ENCODE measurements at regions not wholly inside any gene's neighbourhood (a gene's known extent, or its start where the extent isn't known, plus 50 kb on each side); places are given as distances from the start of the nearest gene placed in this dataset.

DNA sequence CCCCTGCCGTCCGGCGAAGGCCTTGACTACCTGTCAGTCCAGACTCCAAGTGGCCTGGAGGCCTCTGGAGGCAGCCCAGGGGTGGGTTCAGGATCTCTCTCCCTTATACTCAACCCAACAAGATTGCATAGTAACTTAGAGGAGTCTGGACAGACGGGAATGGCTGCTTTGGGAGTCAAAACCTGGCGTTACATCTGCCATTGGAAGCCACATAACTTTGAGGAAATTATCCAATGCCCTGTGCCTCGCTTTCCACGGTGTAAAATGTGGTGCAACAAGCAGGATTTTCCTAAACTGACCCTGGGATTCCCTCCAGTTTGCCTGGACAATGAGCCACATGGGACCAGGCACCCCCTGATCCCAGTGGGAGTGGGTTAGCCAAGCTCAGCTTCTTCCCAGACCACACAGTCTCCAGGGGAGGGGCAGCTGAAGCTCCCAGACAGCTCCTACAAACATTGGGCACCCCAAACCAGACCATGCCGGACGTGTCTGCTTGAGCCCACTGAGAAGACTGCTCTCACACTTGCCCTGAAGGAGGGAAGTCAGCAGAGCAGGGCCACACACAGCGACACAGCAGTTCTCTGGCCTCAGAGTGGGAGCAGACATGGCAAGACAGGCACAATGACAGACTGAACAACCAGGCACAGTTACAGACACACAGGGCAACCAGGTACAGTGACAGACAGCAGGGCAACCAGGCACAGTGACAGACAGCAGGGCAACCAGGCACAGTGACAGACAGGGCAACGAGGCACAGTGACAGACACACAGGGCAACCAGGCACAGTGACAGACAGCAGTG, 65.6 kb upstream of the RAB6C start:
- TF ChIP-seq, protein P1, sequence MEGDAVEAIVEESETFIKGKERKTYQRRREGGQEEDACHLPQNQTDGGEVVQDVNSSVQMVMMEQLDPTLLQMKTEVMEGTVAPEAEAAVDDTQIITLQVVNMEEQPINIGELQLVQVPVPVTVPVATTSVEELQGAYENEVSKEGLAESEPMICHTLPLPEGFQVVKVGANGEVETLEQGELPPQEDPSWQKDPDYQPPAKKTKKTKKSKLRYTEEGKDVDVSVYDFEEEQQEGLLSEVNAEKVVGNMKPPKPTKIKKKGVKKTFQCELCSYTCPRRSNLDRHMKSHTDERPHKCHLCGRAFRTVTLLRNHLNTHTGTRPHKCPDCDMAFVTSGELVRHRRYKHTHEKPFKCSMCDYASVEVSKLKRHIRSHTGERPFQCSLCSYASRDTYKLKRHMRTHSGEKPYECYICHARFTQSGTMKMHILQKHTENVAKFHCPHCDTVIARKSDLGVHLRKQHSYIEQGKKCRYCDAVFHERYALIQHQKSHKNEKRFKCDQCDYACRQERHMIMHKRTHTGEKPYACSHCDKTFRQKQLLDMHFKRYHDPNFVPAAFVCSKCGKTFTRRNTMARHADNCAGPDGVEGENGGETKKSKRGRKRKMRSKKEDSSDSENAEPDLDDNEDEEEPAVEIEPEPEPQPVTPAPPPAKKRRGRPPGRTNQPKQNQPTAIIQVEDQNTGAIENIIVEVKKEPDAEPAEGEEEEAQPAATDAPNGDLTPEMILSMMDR (IDR thresholded peaks at IDR 0.05) = no peak
- Histone ChIP-seq H3K36me3 (no peaks in the 10 kb centered on the region), H3K27me3 (no peaks in the 10 kb centered on the region), H3K4me3 (no peak overlapping the region), H3K27ac (no peak overlapping the region), H3K4me1 (no peaks in the 10 kb centered on the region), H3K9me3 (peaks cover 0 to 18% of the 10 kb centered on the region in 2 donors)
- intact Hi-C loops (cut with DNase I) = no loop called here
- DNase-seq (ENCODE audit: low spot score in 2 of 2) = peak in 1 of 2 donors; percentile 44

DNA sequence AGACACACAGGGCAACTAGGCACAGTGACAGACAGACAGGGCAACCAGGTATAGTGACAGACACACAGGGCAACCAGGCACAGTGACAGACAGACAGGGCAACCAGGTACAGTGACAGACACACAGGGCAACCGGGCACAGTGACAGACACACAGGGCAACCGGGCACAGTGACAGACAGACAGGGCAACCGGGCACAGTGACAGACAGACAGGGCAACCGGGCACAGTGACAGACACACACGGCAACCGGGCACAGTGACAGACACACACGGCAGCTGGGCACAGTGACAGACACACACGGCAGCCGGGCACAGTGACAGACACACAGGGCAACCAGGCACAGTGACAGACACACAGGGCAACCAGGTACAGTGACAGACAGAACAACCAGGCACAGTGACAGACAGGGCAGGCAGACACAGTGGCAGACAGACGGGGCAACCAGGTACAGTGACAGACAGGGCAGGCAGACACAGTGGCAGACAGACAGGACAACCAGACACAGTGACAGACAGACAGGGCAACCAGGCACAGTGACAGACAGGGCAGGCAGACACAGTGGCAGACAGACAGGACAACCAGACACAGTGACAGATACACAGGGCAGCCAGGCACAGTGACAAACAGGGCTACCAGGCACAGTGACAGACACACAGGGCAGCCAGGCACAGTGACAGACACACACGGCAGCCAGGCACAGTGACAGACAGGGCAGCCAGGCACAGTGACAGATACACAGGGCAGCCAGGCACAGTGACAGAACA, 64.7 kb upstream of the RAB6C start:
- DNase-seq (ENCODE audit: low spot score in 2 of 2) = peak in 1 of 2 donors; percentile 22
- TF ChIP-seq, protein P1 (IDR thresholded peaks at IDR 0.05) = no peak
- no peak overlapping the region for H3K27ac ChIP-seq
- H3K36me3 ChIP-seq = no peaks in the 10 kb centered on the region
- H3K4me1 ChIP-seq = no peaks in the 10 kb centered on the region
- H3K4me3 ChIP-seq = no peak overlapping the region
- intact Hi-C loops (cut with DNase I) = no loop called here
- peaks cover 3 to 26% of the 10 kb centered on the region in 2 donors for H3K9me3 ChIP-seq
- no peaks in the 10 kb centered on the region for H3K27me3 ChIP-seq

DNA sequence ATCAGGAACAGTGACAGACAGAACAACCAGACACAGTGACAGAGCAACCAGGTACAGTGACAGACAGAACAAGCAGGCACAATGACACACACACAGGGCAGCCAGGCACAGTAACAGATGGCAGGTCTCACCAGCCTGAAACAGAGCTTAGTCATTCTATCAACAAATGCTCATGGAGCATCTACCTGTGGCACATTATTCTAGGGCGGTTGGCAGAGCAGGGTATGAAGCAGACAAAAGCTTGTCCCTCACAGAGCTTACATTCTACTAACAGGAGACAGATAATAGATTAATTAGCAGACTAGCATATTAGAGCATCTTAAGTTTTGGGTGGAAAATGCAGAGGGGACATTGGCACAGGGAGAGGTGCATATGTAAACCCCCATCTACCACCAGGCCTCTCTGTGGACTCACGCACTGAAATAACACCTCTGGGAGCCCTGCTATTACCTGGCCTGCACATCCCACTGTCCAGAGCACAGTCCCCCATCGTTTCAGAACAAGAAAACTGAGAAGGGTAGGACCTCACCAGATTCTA, 64.1 kb upstream of the RAB6C start:
- Histone ChIP-seq H3K4me1 (no peaks in the 10 kb centered on the region), H3K27ac (no peak overlapping the region), H3K4me3 (no peak overlapping the region), H3K27me3 (no peaks in the 10 kb centered on the region), H3K36me3 (no peaks in the 10 kb centered on the region), H3K9me3 (peaks cover 7 to 27% of the 10 kb centered on the region in 2 donors)
- intact Hi-C loops (cut with DNase I) = no loop called here
- peak in 1 of 2 donors; percentile 13 for DNase-seq (ENCODE audit: low spot score in 2 of 2)
- TF ChIP-seq, protein P1 (IDR thresholded peaks at IDR 0.05) = no peak

DNA sequence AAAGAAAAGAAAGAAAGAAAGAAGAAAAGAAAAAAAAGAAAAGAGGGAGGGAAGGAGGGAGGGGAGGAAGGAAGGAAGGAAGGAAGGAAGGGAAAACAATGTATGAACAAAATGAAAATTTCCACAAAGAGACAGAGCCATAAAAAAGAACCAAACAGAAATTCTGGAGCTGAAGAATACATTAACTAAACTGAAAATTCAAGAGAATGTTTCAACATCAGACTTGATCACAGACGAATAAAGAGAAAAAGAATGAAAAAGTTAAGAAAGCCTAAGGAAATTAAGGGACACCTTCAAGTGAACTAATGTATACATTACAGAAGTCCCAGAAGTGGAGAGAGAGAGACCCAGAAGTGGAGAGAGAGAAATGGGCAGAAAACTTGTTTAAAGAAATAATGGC, 60.9 kb upstream of the RAB6C start:
- peaks cover 9% of the 10 kb centered on the region for H3K27me3 ChIP-seq
- no peaks in the 10 kb centered on the region for H3K36me3 ChIP-seq
- no peak overlapping the region for H3K4me3 ChIP-seq
- peaks cover 7 to 27% of the 10 kb centered on the region in 2 donors for H3K9me3 ChIP-seq
- H3K27ac ChIP-seq = no peak overlapping the region
- TF ChIP-seq, protein P1 (IDR thresholded peaks at IDR 0.05) = no peak
- intact Hi-C loops (cut with DNase I) = no loop called here
- no peak for DNase-seq (ENCODE audit: low spot score in 2 of 2)
- H3K4me1 ChIP-seq = no peaks in the 10 kb centered on the region

DNA sequence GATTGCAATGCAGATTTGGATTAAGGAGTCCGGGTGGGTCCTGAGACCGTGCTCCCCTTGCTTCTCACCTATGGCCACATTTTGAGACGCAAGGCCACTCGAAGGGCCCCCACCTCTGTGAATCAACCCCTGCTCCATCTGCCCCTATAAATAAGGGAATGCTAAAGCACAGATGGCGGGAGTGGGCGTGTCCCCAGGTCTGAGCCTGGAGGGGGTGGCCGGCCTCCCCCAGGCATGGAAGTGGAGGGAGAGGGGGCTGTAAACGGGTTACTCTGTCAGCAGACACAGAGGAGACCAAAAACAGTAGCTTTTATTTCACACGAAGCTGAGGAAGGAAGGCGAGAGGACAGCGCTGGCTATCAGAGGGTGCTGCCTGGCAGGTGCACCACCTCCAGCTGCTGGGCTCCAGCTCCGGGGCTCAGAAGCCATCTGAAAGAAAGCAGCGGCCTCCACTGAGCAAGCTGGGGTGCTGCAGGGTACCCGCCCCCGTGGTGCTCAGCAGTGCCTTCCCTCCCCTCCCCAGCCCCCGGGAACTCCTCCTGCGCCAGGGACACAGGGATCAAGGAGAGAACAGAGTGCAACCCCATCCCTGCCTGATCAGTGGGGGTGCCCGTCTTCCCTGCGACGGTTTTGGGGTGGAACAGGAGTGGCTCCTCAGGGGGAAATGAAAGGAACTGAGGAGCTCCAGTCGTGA, 56.7 kb upstream of the RAB6C start:
- peaks cover 9% of the 10 kb centered on the region for H3K27me3 ChIP-seq
- TF ChIP-seq, protein P1 (IDR thresholded peaks at IDR 0.05) = no peak
- no peaks in the 10 kb centered on the region for H3K36me3 ChIP-seq
- no peak for DNase-seq (ENCODE audit: low spot score in 2 of 2)
- H3K9me3 ChIP-seq = peaks cover 7 to 21% of the 10 kb centered on the region in 2 donors
- H3K27ac ChIP-seq = no peak overlapping the region
- H3K4me1 ChIP-seq = no peaks in the 10 kb centered on the region
- intact Hi-C loops (cut with DNase I) = no loop called here
- H3K4me3 ChIP-seq = no peak overlapping the region
